ENCODE measurements at regions not wholly inside any gene's neighbourhood (a gene's known extent, or its start where the extent isn't known, plus 50 kb on each side); places are given as distances from the start of the nearest gene placed in this dataset.

GRCh38 chr13:99738626-99739025 lies 232.9 kb downstream of the ZIC5 start:
- no peaks in the 10 kb centered on the region for H3K36me3 Mint-ChIP-seq (ENCODE audit: low read depth)
- H3K27me3 Mint-ChIP-seq (ENCODE audit: low read depth): peaks cover 15% of the 10 kb centered on the region
- TF ChIP-seq CTCF (conservative IDR thresholded peaks at IDR 0.05): no peak
- DNase-seq (ENCODE audit: low read depth, low spot score): no peak
- peaks cover 59% of the 10 kb centered on the region for H3K4me1 Mint-ChIP-seq
- H3K9me3 Mint-ChIP-seq: no peaks in the 10 kb centered on the region
- no peak overlapping the region for H3K27ac Mint-ChIP-seq (ENCODE audit: unreplicated experiment)
- no peak overlapping the region for H3K4me3 Mint-ChIP-seq

GRCh38 chr13:99737481-99738245 lies 233.9 kb downstream of the ZIC5 start:
- DNase-seq (ENCODE audit: low read depth, low spot score): no peak
- no peaks in the 10 kb centered on the region for H3K36me3 Mint-ChIP-seq (ENCODE audit: low read depth)
- H3K9me3 Mint-ChIP-seq: no peaks in the 10 kb centered on the region
- H3K27ac Mint-ChIP-seq (ENCODE audit: unreplicated experiment): no peak overlapping the region
- no peak for TF ChIP-seq CTCF (conservative IDR thresholded peaks at IDR 0.05)
- peaks cover 7% of the 10 kb centered on the region for H3K27me3 Mint-ChIP-seq (ENCODE audit: low read depth)
- peaks cover 57% of the 10 kb centered on the region for H3K4me1 Mint-ChIP-seq
- H3K4me3 Mint-ChIP-seq: no peak overlapping the region

- Mint-ChIP-seq H3K27ac (ENCODE audit: unreplicated experiment) (no peak overlapping the region), H3K27me3 (ENCODE audit: low read depth) (peaks cover 1% of the 10 kb centered on the region)
- DNase-seq (ENCODE audit: low read depth, low spot score): no peak
These were observed 235.0 kb downstream of the ZIC5 start for GRCh38 chr13:99736541-99736940.

GRCh38 chr13:99734013-99734693 lies 232.9 kb downstream of the TM9SF2 start:
- H3K27me3 Mint-ChIP-seq (ENCODE audit: low read depth): no peaks in the 10 kb centered on the region
- no peaks in the 10 kb centered on the region for H3K36me3 Mint-ChIP-seq (ENCODE audit: low read depth)
- peaks cover 49% of the 10 kb centered on the region for H3K4me1 Mint-ChIP-seq
- peak overlapping the region; percentile 92 for H3K27ac Mint-ChIP-seq (ENCODE audit: unreplicated experiment)
- peak overlapping the region; percentile 3 for H3K4me3 Mint-ChIP-seq
- no peaks in the 10 kb centered on the region for H3K9me3 Mint-ChIP-seq
- no peak for DNase-seq (ENCODE audit: low read depth, low spot score)
- TF ChIP-seq CTCF (conservative IDR thresholded peaks at IDR 0.05): no peak

More at GRCh38 chr13:99736541-99736940, 235.0 kb downstream of the ZIC5 start:
- Mint-ChIP-seq H3K9me3 (no peaks in the 10 kb centered on the region), H3K4me1 (peaks cover 52% of the 10 kb centered on the region), H3K36me3 (ENCODE audit: low read depth) (no peaks in the 10 kb centered on the region), H3K4me3 (no peak overlapping the region)
- no peak for TF ChIP-seq CTCF (conservative IDR thresholded peaks at IDR 0.05)

- Mint-ChIP-seq H3K27ac (ENCODE audit: unreplicated experiment) (no peak overlapping the region), H3K27me3 (ENCODE audit: low read depth) (no peaks in the 10 kb centered on the region)
These were observed 232.1 kb downstream of the TM9SF2 start for GRCh38 chr13:99733346-99733745.

More at GRCh38 chr13:99733346-99733745, 232.1 kb downstream of the TM9SF2 start:
- DNase-seq (ENCODE audit: low read depth, low spot score): no peak
- Mint-ChIP-seq H3K4me1 (peaks cover 49% of the 10 kb centered on the region), H3K9me3 (no peaks in the 10 kb centered on the region), H3K4me3 (no peak overlapping the region), H3K36me3 (ENCODE audit: low read depth) (no peaks in the 10 kb centered on the region)
- TF ChIP-seq CTCF (conservative IDR thresholded peaks at IDR 0.05): no peak
